BJ (cell line): ENCODE measurements at regions not wholly inside any gene's neighbourhood (a gene's known extent, or its start where the extent isn't known, plus 50 kb on each side); places are given as distances from the start of the nearest gene placed in this dataset.

Experiments used
- CTCF ChIA-PET: fragments of 350-600 bp; formaldehyde crosslinking; extraction: SDS; loops from one replicate; lab custom pipeline; 2021; ENCODE audit warnings: antibody characterized with exemption, inconsistent platforms; lab: Yijun Ruan, JAX
- POLR2A ChIA-PET: fragments of 300-600 bp; sonication (Branson Sonifier 250); formaldehyde crosslinking; extraction: SDS; loops from one replicate; lab custom pipeline; 2021; ENCODE audit warnings: antibody characterized with exemption; lab: Charles Lee
- DNase-seq: peaks from one replicate; pipeline ENCODE4 v3.0.0-alpha.2; 2011; ENCODE audit warnings: low read depth
- H3K27me3 ChIP-seq: 2 replicates; pipeline ENCODE4 v1.6.0; 2011; ENCODE audit warnings: low read length; ENCODE audit not compliant: control insufficient read depth, insufficient read depth
- H3K36me3 ChIP-seq: 2 replicates; pipeline ENCODE4 v1.5.1; 2011; ENCODE audit warnings: low read length; ENCODE audit not compliant: control insufficient read depth, insufficient read depth
- H3K4me3 ChIP-seq: 2 replicates; pipeline ENCODE4 v1.5.1; 2011; ENCODE audit warnings: low read depth, mild to moderate bottlenecking, control low read depth, low read length
- TF ChIP-seq, protein P1 (sequence below): IDR thresholded peaks from 2 replicates; pipeline ENCODE4 v1.5.1; 2011; ENCODE audit warnings: low read depth, mild to moderate bottlenecking, control low read depth, inconsistent platforms, low read length, moderate library complexity; ENCODE audit not compliant: insufficient read depth

DNA sequence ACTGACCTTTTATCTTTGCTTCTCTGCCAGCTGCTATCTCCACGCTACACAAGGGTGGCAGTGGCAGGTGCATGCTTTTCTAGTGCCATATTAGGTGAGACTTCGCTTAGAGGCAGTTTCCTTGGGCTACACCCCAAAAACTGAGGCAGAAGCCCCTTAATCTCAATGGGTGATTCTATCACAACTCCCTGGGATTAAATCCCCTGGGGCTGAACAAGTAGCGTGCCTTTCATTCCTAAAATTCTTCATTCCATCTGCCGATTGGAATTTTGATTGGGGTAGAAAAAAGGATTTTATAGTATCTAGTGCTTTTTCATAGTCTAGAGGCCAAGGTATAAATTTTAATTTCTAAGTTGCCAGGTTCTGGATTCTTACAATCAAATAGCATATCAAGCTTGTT, 1040.5 kb upstream of the ACVR2A start:
- DNase-seq = no peak
- POLR2A ChIA-PET = no interaction called here
- CTCF ChIA-PET = no interaction called here
- Histone ChIP-seq H3K36me3 (no peaks in the 10 kb centered on the region), H3K4me3 (no peak overlapping the region), H3K27me3 (no peaks in the 10 kb centered on the region)
- TF ChIP-seq, protein P1, sequence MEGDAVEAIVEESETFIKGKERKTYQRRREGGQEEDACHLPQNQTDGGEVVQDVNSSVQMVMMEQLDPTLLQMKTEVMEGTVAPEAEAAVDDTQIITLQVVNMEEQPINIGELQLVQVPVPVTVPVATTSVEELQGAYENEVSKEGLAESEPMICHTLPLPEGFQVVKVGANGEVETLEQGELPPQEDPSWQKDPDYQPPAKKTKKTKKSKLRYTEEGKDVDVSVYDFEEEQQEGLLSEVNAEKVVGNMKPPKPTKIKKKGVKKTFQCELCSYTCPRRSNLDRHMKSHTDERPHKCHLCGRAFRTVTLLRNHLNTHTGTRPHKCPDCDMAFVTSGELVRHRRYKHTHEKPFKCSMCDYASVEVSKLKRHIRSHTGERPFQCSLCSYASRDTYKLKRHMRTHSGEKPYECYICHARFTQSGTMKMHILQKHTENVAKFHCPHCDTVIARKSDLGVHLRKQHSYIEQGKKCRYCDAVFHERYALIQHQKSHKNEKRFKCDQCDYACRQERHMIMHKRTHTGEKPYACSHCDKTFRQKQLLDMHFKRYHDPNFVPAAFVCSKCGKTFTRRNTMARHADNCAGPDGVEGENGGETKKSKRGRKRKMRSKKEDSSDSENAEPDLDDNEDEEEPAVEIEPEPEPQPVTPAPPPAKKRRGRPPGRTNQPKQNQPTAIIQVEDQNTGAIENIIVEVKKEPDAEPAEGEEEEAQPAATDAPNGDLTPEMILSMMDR = no peak

DNA sequence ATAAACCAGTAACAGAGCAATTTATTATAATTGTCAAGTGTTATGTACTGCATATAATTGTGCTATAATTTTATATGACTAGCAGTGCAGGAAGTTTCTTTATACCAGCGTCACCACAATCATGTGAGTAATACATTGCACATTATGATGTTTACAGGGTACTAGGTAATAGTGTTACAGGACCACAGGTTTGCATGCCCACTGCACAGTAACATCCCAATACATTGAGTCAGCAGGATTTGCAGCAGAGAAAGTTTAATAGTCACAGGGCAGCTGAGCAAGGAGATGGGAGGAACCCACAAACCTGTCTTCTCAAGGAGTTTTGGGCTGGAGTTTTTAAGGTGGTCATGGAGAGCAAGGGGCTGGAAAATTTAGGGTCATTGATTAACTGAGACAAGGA, 1042.9 kb upstream of the ACVR2A start:
- no peaks in the 10 kb centered on the region for H3K27me3 ChIP-seq
- ChIA-PET POLR2A (no interaction called here), CTCF (no interaction called here)
- no peaks in the 10 kb centered on the region for H3K36me3 ChIP-seq
- TF ChIP-seq, protein P1 = no peak
- no peak overlapping the region for H3K4me3 ChIP-seq
- DNase-seq = no peak

DNA sequence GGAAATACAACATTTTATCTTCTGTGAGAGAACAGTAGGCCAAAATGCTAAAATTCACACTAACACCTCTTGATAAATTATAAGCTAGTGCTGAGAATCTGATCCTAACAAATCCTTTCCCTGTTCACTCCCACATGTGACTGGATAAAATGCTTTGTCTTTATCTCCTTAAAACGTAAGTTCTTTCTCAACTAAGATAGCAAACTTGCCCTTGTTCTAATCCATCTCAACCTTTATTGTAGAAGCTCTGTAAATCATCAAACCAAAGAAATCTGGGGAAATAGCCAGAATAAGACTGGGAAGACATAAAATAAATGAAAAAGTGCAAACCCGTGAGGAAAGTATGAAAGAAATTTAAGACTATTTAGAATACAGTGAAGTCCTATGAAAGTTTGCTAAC, 1058.4 kb upstream of the ACVR2A start:
- ChIA-PET CTCF (interaction anchor here (0.7 kb wide), 1 partner anchor 1120 kb away, joined by 3 read pairs; no protein-coding TSS in a partner anchor), POLR2A (no interaction called here)
- no peak for DNase-seq
- Histone ChIP-seq H3K36me3 (no peaks in the 10 kb centered on the region), H3K4me3 (no peak overlapping the region), H3K27me3 (no peaks in the 10 kb centered on the region)
- TF ChIP-seq, protein P1 = no peak

DNA sequence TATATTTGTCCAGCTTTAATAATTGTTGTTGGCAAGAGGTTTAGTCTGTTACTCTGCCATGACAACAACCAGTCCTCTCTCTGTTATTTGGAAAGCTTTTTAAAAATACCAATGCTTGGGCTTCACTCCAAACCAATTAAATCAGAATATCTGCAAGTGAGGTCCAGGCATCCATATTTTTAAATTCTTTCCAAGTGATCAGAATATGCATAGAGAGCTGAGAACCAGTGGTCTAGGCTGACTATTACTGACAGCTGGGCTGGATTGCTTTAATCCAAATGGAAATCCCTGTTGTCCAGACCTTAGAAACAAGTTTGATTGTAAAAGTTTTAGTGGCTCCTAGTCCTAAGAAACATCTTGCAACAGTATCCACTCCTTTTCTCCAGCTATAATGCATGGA, 1059.7 kb upstream of the ACVR2A start:
- TF ChIP-seq, protein P1 = no peak
- ChIA-PET POLR2A (no interaction called here), CTCF (interaction anchor here (1.7 kb wide), 1 partner anchor 13 kb away, joined by 4 read pairs; no protein-coding TSS in a partner anchor)
- Histone ChIP-seq H3K27me3 (no peaks in the 10 kb centered on the region), H3K36me3 (no peaks in the 10 kb centered on the region), H3K4me3 (no peak overlapping the region)
- DNase-seq = no peak

DNA sequence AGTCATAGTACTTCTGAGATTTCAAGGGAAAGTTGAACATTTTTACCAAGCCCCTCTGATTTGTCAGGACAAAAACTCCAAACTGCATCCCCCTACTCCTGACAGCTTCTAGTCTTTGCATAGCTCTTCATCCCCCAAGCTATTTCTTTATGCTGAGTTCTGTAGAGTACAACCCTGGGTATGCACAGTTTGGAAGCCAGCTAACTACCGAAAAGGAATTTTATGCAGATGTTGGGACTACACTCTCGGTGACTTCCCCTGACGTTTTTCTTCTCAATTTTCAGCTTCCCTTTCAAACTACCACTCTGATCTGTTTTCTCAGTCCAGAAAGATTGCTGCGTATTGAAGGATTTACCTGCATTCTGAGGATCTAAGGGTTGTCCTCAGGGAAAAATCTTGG, 1060.2 kb upstream of the ACVR2A start:
- POLR2A ChIA-PET = no interaction called here
- TF ChIP-seq, protein P1 = no peak
- DNase-seq = no peak
- CTCF ChIA-PET = interaction anchor here (1.7 kb wide), 1 partner anchor 14 kb away, joined by 4 read pairs; no protein-coding TSS in a partner anchor
- H3K36me3 ChIP-seq = no peaks in the 10 kb centered on the region
- H3K27me3 ChIP-seq = no peaks in the 10 kb centered on the region
- no peak overlapping the region for H3K4me3 ChIP-seq
